A673 (cell line): ENCODE measurements at regions not wholly inside any gene's neighbourhood (a gene's known extent, or its start where the extent isn't known, plus 50 kb on each side); places are given as distances from the start of the nearest gene placed in this dataset.

Experiments used
- CTCF ChIP-seq: fragments of 300-800, 200-600 bp; sonication (generic); conservative IDR thresholded peaks from 2 replicates; pipeline ENCODE4 v1.5.1; 2017; ENCODE audit warnings: low read depth, mild to moderate bottlenecking, antibody characterized with exemption, low read length, moderate library complexity, mixed read lengths
- EZH2 ChIP-seq: fragments of 200-600 bp; sonication (generic); IDR thresholded peaks from 2 replicates; pipeline ENCODE4 v1.6.1; 2017; ENCODE audit warnings: borderline replicate concordance, low read depth, mild to moderate bottlenecking, mixed read lengths, antibody characterized with exemption, low read length; ENCODE audit not compliant: poor library complexity, severe bottlenecking

- TF ChIP-seq CTCF (no peak), EZH2 (no peak)
Measured at GRCh38 chr6:164832410-164832809, 477.0 kb downstream of the C6orf118 start.
